Bronchial epithelial cell (primary cell): ENCODE measurements at regions not wholly inside any gene's neighbourhood (a gene's known extent, or its start where the extent isn't known, plus 50 kb on each side); places are given as distances from the start of the nearest gene placed in this dataset.

Source experiments
- DNase-seq: peaks from one replicate; pipeline ENCODE4 v3.0.0-alpha.2; 2010; ENCODE audit warnings: low read depth
- FAIRE-seq: peaks from 2 replicates; lab custom pipeline; 2011; peaks lifted over from hg19 to GRCh38; lab: Jason Lieb, UNC
- H3K27me3 ChIP-seq: 2 replicates; pipeline ENCODE4 v1.5.1; 2011; ENCODE audit warnings: low read length; ENCODE audit not compliant: control insufficient read depth, insufficient read depth
- H3K36me3 ChIP-seq: 2 replicates; pipeline ENCODE4 v1.5.1; 2011; ENCODE audit warnings: low read length; ENCODE audit not compliant: control insufficient read depth, insufficient read depth
- H3K4me3 ChIP-seq: 2 replicates; pipeline ENCODE4 v1.5.1; 2011; ENCODE audit warnings: mild to moderate bottlenecking, low read depth, low read length, control low read depth
- TF ChIP-seq, protein P1 (sequence below): IDR thresholded peaks from 2 replicates; pipeline ENCODE4 v1.5.1; 2011; ENCODE audit warnings: mild to moderate bottlenecking, moderate library complexity, low read length, control low read depth, inconsistent platforms; ENCODE audit not compliant: insufficient read depth, severe bottlenecking

DNA sequence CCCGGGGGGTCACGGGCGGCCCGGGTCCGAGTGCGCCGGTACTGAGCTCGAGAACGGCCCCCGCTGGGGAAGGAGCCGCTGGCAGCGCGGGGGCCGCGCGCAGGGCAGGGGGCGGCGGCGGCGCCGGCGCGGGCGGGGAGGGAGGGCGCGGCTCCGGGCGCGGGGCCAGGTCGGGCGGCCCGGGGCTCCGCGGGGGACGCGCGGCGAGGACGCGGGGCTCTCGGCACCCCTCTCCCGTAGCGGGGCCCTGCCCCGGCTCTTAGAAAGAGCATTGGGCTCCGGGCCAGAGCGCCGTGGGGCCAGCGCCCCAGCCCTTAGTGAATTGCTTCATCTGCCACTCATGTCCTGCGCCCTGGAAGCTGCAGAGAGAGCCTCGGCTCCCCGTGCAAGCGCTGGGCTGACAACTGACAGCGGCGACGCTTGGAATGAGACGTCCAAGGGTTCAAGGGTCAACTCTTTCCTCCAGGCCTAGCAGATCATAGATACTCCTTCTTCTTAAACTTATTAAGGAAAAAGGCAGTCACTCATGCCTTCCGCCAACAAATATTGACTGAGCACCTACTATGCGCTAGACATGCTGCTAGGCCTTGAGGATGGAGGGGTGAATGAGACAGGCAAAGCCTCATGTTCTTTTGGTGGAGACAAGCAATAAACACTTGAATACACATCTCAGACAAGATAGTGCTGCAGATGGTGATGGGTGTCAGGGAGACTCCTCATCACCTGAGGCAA is 140.8 kb downstream of the SMAD6 start:
- no peaks in the 10 kb centered on the region for H3K27me3 ChIP-seq
- TF ChIP-seq, protein P1, sequence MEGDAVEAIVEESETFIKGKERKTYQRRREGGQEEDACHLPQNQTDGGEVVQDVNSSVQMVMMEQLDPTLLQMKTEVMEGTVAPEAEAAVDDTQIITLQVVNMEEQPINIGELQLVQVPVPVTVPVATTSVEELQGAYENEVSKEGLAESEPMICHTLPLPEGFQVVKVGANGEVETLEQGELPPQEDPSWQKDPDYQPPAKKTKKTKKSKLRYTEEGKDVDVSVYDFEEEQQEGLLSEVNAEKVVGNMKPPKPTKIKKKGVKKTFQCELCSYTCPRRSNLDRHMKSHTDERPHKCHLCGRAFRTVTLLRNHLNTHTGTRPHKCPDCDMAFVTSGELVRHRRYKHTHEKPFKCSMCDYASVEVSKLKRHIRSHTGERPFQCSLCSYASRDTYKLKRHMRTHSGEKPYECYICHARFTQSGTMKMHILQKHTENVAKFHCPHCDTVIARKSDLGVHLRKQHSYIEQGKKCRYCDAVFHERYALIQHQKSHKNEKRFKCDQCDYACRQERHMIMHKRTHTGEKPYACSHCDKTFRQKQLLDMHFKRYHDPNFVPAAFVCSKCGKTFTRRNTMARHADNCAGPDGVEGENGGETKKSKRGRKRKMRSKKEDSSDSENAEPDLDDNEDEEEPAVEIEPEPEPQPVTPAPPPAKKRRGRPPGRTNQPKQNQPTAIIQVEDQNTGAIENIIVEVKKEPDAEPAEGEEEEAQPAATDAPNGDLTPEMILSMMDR = no peak
- FAIRE-seq (no peak), DNase-seq (peak; percentile 25)
- H3K36me3 ChIP-seq = no peaks in the 10 kb centered on the region
- H3K4me3 ChIP-seq = peak overlapping the region; percentile 27

DNA sequence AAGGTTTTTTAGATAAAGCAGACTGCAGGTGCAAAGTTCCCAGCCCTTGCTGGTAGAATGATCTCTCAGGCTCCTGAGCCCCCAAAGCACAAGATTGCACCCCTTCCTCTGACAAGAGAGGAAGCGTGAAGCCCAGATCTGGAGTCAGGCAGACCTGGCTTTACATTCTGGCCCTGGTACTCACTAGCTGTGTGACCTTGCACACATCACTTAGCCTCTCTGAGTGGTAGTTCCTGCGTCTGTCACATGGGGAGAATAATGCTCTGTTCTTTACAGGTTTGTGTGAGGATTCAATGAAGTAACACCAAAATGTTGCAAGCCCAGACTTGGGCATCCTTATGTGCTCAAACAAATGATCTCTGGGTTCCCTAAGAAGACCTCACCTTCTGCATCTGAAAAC is 141.5 kb downstream of the SMAD6 start:
- no peaks in the 10 kb centered on the region for H3K27me3 ChIP-seq
- DNase-seq = no peak
- FAIRE-seq = no peak
- TF ChIP-seq, protein P1 = no peak
- H3K4me3 ChIP-seq = no peak overlapping the region
- H3K36me3 ChIP-seq = no peaks in the 10 kb centered on the region

DNA sequence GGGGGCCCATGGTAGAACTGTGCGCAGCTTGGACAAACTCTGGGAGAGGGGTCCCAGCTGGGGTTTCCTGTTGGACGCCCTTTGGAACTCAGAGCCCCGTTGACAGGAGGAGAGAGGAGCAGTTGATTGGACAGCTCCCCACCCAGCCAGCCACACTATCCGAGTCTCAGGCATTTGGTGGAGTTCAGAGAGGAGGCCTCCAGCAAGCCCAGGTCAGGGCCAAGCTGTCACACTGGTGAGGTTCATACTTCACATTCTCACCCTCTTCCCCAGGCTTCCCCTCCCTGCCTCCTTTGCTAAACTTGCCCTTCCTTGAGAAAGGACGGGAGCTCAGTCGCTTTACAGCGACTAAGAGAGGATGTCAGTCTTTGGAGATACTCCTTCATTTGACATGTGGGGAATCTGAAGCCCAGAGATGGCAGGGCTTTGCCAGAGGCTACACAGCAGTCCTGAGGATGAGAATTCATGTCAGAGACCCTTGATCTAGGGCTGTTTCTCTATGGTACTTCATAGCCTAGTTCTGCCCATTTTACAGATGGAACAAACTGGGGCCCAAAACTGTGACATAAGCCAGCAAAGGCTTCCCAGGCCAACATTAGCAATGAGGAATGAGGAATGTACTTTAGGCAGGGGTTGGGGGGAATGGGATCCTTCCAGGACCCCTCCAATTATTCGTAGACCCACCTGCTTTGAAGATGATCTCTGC is 142.2 kb downstream of the SMAD6 start:
- TF ChIP-seq, protein P1 = no peak
- no peak for DNase-seq
- no peak for FAIRE-seq
- no peaks in the 10 kb centered on the region for H3K27me3 ChIP-seq
- no peak overlapping the region for H3K4me3 ChIP-seq
- H3K36me3 ChIP-seq = no peaks in the 10 kb centered on the region

DNA sequence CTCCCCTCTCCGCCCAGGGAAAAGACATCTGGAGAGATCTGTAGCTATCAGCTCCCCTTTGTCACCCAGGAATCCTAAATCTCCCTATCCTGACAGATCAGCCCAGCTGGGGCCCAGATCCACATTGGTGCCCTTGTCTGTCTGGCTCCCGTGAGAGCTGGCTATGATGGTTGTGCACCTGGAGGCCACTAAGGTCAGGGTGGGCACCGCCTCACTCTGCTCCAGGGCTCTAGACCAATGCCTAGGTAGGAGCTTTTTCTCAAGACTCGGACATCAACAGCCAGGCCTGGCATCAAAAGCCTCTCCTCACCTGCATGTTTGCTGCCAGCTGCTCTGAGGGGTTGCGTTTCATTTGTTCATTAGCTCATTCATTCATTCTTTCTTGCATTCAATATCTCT is 142.7 kb downstream of the SMAD6 start:
- no peaks in the 10 kb centered on the region for H3K36me3 ChIP-seq
- FAIRE-seq = no peak
- TF ChIP-seq, protein P1 = no peak
- no peaks in the 10 kb centered on the region for H3K27me3 ChIP-seq
- no peak overlapping the region for H3K4me3 ChIP-seq
- no peak for DNase-seq

DNA sequence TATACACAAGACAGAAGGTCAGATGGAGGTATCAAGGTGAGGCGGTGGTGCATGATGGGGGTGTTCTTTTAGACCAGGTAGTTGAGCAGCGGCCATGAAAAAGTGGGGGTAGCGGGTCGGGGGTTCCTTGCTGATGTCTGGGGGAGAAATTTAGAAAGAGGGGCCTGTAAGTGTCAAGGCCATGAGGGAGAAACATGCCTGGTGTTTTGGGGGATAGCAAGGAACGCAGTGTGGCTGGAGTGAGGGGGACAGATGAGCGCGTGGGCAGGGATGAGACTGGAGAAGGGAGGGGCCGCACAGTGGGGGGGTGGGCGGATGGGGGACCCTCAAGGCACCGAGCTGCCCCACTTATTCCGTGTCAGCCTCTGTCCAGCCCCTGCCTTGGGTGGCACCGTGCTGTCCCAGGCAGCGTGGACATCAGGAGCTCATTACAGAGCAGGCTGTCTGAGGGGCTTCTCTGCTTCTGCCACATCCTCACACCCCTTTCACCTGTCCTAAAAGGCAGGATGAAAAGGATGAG is 143.3 kb downstream of the SMAD6 start:
- FAIRE-seq = no peak
- TF ChIP-seq, protein P1 = no peak
- Histone ChIP-seq H3K27me3 (no peaks in the 10 kb centered on the region), H3K4me3 (no peak overlapping the region), H3K36me3 (no peaks in the 10 kb centered on the region)
- DNase-seq = no peak
